ENCODE measurements at regions not wholly inside any gene's neighbourhood (a gene's known extent, or its start where the extent isn't known, plus 50 kb on each side); places are given as distances from the start of the nearest gene placed in this dataset.

GRCh38 chr15:35626571-35627318, 80.8 kb upstream of the DPH6 start:
- H4K20me1 ChIP-seq (ENCODE audit: insufficient read depth): no peaks in the 10 kb centered on the region
- RAD21 ChIA-PET (ENCODE audit: low non-redundant PET in 1 of 2, low total read pairs in 2 of 2, uncharacterized antibody in 2 of 2, unreplicated experiment in 2 of 2): no interaction called here
- POLR2A ChIA-PET: no interaction called here
- no peaks in the 10 kb centered on the region for H3K9me3 ChIP-seq (ENCODE audit: control insufficient read depth in 1 of 2, insufficient read depth in 1 of 2, low read depth in 1 of 2, low read length in 2 of 2)
- no peak overlapping the region for H3K9ac ChIP-seq (ENCODE audit: low read length)
- BruUV-seq (replicated peaks): no TSS peak
- no peak for ATAC-seq
- no peak for TF ChIP-seq CBX3 (IDR thresholded peaks at IDR 0.05; ENCODE audit: low read depth)
- TF ChIP-seq JUND (IDR thresholded peaks at IDR 0.05): no peak
- TF ChIP-seq ATF3 (IDR thresholded peaks at IDR 0.05): no peak
- no peak for TF ChIP-seq CTCF (IDR thresholded peaks at IDR 0.05 in 2 of 3, conservative IDR thresholded peaks at IDR 0.05 in 1 of 3; ENCODE audit: borderline replicate concordance in 1 of 3, insufficient read depth in 1 of 3, low read depth in 2 of 3, low read length in 2 of 3)
- TF ChIP-seq ZFX (IDR thresholded peaks at IDR 0.05): no peak
- no peak for TF ChIP-seq REST (IDR thresholded peaks at IDR 0.05; ENCODE audit: low read depth)
- TF ChIP-seq CEBPB (IDR thresholded peaks at IDR 0.05; ENCODE audit: low read depth): no peak
- no peak for TF ChIP-seq TCF7L2 (IDR thresholded peaks at IDR 0.05; ENCODE audit: borderline replicate concordance, extremely low read depth, insufficient read depth, insufficient read length)
- no peak for TF ChIP-seq EZH2phosphoT487 (IDR thresholded peaks at IDR 0.05; ENCODE audit: borderline replicate concordance)
- no peak for TF ChIP-seq SP1 (IDR thresholded peaks at IDR 0.05; ENCODE audit: low read depth)
- TF ChIP-seq ZBTB33 (IDR thresholded peaks at IDR 0.05; ENCODE audit: extremely low read depth, insufficient replicate concordance, low read length): no peak
- TF ChIP-seq POLR2A (IDR thresholded peaks at IDR 0.05; ENCODE audit: borderline replicate concordance, extremely low read depth, insufficient read depth, insufficient read length): no peak
- TF ChIP-seq POLR2AphosphoS5 (IDR thresholded peaks at IDR 0.05; ENCODE audit: low read depth, low read length): no peak
- TF ChIP-seq SRF (IDR thresholded peaks at IDR 0.05; ENCODE audit: low read depth): no peak
- TF ChIP-seq FOSL1 (IDR thresholded peaks at IDR 0.05; ENCODE audit: low read depth): no peak
- TF ChIP-seq MAX (IDR thresholded peaks at IDR 0.05): no peak
- no peak for TF ChIP-seq ELF1 (IDR thresholded peaks at IDR 0.05; ENCODE audit: borderline replicate concordance, low read depth)
- no peak for TF ChIP-seq EGR1 (IDR thresholded peaks at IDR 0.05; ENCODE audit: low read depth)
- TF ChIP-seq ZNF274 (IDR thresholded peaks at IDR 0.05; ENCODE audit: low read depth, low read length): no peak
- H3K79me2 ChIP-seq (ENCODE audit: insufficient read depth, low read length): no peaks in the 10 kb centered on the region
- intact Hi-C loops (cut with micrococcal nuclease): no loop called here
- no peak overlapping the region for H2AFZ ChIP-seq (ENCODE audit: low read depth, low read length, poor library complexity, severe bottlenecking)
- H3K4me2 ChIP-seq (ENCODE audit: low read length): no peak overlapping the region
- H3K9me2 ChIP-seq (ENCODE audit: insufficient read depth): no peaks in the 10 kb centered on the region
- H3K27me3 ChIP-seq (ENCODE audit: insufficient read depth, low read length): no peaks in the 10 kb centered on the region
- no peaks in the 10 kb centered on the region for H3K36me3 ChIP-seq (ENCODE audit: control insufficient read depth in 1 of 2, insufficient read depth in 2 of 2, low read length in 2 of 2)
- H3K27ac ChIP-seq (ENCODE audit: low read depth, low read length): no peak overlapping the region
- DNase-seq (ENCODE audit: low read depth, low spot score): no peak
- no peaks in the 10 kb centered on the region for H3K4me1 ChIP-seq (ENCODE audit: control insufficient read depth in 1 of 2, insufficient read depth in 2 of 2, low read length in 2 of 2)
- CTCF ChIA-PET: no interaction called here
- no peak overlapping the region for H3K4me3 ChIP-seq (replicated peaks in 1 of 2; ENCODE audit: low read depth in 1 of 2, low read length in 2 of 2)

All from HCT116 (cell line).